GM12864 (cell line): ENCODE measurements at regions not wholly inside any gene's neighbourhood (a gene's known extent, or its start where the extent isn't known, plus 50 kb on each side); places are given as distances from the start of the nearest gene placed in this dataset.

Experiments used
- DNase-seq: peaks from one replicate; pipeline ENCODE4 v3.0.0-alpha.2; 2011; ENCODE audit warnings: low read depth
- H3K4me3 ChIP-seq: 2 replicates; pipeline ENCODE4 v1.5.1; 2011; ENCODE audit warnings: mild to moderate bottlenecking, low read depth, low read length, control low read depth
- TF ChIP-seq, protein P1 (sequence below): IDR thresholded peaks from 2 replicates; pipeline ENCODE4 v1.5.1; 2011; ENCODE audit warnings: low read depth, mild to moderate bottlenecking, moderate library complexity, low read length, control low read depth, inconsistent platforms; ENCODE audit errors: missing control alignments

GRCh38 chr7:10237306-10237705 lies 736.4 kb upstream of the PHF14 start:
- no peak overlapping the region for H3K4me3 ChIP-seq
- TF ChIP-seq, protein P1, sequence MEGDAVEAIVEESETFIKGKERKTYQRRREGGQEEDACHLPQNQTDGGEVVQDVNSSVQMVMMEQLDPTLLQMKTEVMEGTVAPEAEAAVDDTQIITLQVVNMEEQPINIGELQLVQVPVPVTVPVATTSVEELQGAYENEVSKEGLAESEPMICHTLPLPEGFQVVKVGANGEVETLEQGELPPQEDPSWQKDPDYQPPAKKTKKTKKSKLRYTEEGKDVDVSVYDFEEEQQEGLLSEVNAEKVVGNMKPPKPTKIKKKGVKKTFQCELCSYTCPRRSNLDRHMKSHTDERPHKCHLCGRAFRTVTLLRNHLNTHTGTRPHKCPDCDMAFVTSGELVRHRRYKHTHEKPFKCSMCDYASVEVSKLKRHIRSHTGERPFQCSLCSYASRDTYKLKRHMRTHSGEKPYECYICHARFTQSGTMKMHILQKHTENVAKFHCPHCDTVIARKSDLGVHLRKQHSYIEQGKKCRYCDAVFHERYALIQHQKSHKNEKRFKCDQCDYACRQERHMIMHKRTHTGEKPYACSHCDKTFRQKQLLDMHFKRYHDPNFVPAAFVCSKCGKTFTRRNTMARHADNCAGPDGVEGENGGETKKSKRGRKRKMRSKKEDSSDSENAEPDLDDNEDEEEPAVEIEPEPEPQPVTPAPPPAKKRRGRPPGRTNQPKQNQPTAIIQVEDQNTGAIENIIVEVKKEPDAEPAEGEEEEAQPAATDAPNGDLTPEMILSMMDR = no peak
- DNase-seq = no peak

DNA sequence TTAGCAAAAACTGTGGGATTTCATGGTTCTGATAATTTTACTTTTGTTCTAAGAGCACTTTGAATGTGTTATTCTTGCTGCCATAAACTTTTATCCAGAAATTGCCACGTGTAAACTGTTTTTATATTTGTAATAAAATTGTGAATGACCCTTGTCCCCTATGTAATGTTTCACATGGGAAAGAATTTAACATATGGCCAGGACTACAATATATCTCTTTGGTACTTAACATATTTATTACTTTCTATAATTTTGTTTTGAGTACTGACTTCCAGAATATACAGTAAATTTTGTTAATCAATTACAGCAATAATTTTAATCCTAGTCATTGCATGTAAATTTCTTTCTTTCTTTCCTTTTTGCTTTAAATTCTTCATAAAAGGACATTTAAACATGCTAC lies 735.0 kb upstream of the PHF14 start:
- DNase-seq = no peak
- no peak overlapping the region for H3K4me3 ChIP-seq
- TF ChIP-seq, protein P1 = no peak

DNA sequence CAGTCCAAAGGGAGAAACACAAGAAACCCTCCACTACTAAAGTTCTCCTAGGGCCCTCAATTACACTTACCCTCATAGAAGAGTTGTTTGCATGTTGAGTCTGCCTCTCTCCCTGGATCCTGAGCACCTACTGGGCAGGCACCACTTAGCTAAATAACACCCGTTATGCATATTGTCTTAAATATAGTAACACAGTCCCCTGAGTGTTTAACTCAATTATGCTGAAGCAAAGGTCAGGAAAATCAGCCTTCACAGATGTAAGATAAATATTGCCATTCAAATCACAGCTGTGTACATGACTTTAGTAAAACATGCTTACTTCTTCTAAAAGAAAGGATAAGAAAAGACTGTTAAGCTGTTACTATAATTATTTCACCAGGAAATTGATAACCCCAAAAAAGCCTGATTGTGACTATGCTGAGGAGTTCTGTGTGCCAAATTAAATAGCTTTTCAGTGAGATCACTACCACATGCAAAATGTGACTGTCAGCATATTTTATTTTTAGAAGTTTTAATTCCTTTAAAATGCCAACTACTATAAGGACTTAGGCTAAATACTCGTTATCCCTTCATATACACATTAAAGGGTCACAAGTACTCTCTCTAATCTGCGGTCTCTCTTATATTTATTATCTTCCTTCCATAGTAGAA lies 733.9 kb upstream of the PHF14 start:
- TF ChIP-seq, protein P1 = no peak
- H3K4me3 ChIP-seq = no peak overlapping the region
- DNase-seq = no peak

DNA sequence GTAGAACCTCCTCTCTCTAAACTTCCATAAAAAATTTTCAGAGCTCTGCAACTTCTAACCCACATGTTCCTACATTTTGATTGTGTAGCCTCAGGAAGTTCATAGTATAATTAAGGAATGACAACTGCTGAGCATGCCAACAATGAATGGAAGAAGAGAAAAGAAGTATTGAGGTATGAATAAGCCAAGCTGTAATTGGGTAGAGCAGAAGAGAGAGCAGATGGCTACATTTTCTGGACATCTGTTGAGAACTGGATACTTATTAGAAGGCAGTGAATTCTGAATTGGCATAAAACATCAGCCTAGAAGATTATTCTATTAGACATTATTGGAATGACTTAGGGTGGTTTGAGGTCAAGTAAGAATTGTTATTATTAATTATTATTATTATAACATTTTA lies 728.3 kb upstream of the PHF14 start:
- no peak overlapping the region for H3K4me3 ChIP-seq
- DNase-seq = no peak
- TF ChIP-seq, protein P1 = no peak

DNA sequence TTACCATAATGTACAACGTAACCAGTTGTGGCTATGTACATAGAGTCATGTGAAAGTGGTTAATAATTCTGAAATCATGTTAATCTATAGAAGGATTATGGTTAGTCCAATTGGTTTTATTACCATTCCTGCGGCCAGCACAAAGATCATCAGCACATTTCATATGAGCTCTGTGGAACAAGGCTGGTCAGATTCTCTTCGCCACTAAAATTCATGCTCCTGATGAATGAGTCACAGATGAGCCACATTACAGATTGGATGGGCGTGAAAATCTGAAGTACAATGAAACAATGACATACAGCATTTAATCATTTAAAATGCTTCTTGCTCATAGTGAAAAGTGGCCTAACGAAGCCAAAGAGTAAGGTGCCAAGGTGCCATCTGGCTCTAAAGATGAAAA lies 716.2 kb upstream of the PHF14 start:
- H3K4me3 ChIP-seq = no peak overlapping the region
- no peak for DNase-seq
- TF ChIP-seq, protein P1 = no peak

- H3K4me3 ChIP-seq = no peak overlapping the region
- TF ChIP-seq, protein P1 = no peak
- no peak for DNase-seq
These were observed 706.7 kb upstream of the PHF14 start for GRCh38 chr7:10266976-10267375.

DNA sequence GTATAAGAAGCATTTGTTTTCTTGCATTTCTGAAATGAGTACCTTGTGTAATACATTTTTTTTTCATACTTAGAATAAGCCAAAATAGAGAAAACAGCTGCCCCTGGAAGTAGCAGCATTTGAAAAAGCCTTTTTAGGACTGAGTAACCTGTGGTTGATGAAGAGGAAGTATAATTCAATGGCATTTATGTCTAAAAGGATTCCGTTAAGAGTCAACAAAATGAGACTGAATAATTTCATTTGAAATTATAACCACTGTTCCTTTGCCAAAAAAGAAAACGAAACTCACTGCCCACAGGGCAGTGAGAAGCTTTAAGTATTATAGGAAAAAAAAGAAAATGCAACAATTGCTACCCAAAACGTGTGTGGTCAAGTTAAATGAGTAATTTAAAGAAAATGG lies 705.6 kb upstream of the PHF14 start:
- DNase-seq = no peak
- H3K4me3 ChIP-seq = no peak overlapping the region
- TF ChIP-seq, protein P1 = no peak
